Fibroblast of mammary gland (primary cell): ENCODE measurements at regions not wholly inside any gene's neighbourhood (a gene's known extent, or its start where the extent isn't known, plus 50 kb on each side); places are given as distances from the start of the nearest gene placed in this dataset.
"Not testable (repeated sequence)": the region's sequence is repeated elsewhere in the genome, so short reads cannot be mapped to it uniquely, and the experiment has no call there.

Experiments used
- DNase-seq: peaks from one replicate; pipeline ENCODE4 v3.0.0-alpha.2; 2010; ENCODE audit warnings: low read depth
- H3K4me3 ChIP-seq: 2 replicates; pipeline ENCODE4 v1.5.1; 2011; ENCODE audit warnings: low read depth, mild to moderate bottlenecking, low read length, moderate library complexity; ENCODE audit not compliant: control insufficient read depth
- CTCF ChIP-seq: conservative IDR thresholded peaks from 2 replicates; pipeline ENCODE4 v1.5.1; 2011; ENCODE audit warnings: low read depth, low read length, inconsistent platforms; ENCODE audit not compliant: control insufficient read depth, insufficient read depth

GRCh38 chr9:19631181-19631580, 157.7 kb downstream of the SLC24A2 start:
- no peak overlapping the region for H3K4me3 ChIP-seq
- TF ChIP-seq CTCF, result no peak
- DNase-seq, result no peak

- DNase-seq, result no peak
- TF ChIP-seq CTCF, result no peak
- H3K4me3 ChIP-seq, result no peak overlapping the region
These were observed 158.1 kb downstream of the SLC24A2 start for GRCh38 chr9:19630760-19631159.

GRCh38 chr9:19629488-19629887, 159.3 kb downstream of the SLC24A2 start:
- TF ChIP-seq CTCF, result peak; percentile 7
- DNase-seq, result no peak
- no peak overlapping the region for H3K4me3 ChIP-seq

- DNase-seq, H3K4me3 ChIP-seq: not testable (repeated sequence)
These were observed 163.4 kb downstream of the SLC24A2 start for GRCh38 chr9:19625426-19625825.

GRCh38 chr9:19624519-19624918, 164.3 kb downstream of the SLC24A2 start:
- TF ChIP-seq CTCF, result no peak
- DNase-seq, result no peak

GRCh38 chr9:19623941-19624340, 164.9 kb downstream of the SLC24A2 start:
- DNase-seq, result no peak
- H3K4me3 ChIP-seq, result no peak overlapping the region
- no peak for TF ChIP-seq CTCF

More at GRCh38 chr9:19624519-19624918, 164.3 kb downstream of the SLC24A2 start:
- no peak overlapping the region for H3K4me3 ChIP-seq

GRCh38 chr9:19620326-19620725, 168.5 kb downstream of the SLC24A2 start:
- no peak for DNase-seq
- no peak overlapping the region for H3K4me3 ChIP-seq
- no peak for TF ChIP-seq CTCF
